ENCODE measurements at regions not wholly inside any gene's neighbourhood (a gene's known extent, or its start where the extent isn't known, plus 50 kb on each side); places are given as distances from the start of the nearest gene placed in this dataset.

DNA sequence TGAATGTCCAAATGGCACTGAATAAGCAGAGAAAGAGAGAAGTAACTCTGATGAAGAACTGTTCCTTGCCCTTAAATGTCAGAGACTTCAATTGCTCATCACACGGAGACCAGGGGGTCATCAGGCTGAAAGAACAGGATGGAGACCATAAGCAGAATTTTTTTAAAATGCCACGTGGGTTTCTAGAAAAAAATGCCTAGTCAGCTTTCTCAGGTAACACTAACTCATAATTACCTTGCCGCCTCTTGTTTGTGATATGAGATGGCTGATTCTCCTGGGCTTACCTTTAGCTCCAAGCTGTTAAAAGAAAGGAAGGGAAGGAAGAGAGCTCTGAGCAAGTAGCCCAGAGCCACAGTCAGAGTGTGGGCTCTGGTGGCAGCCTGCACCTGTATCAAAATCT lies 372.0 kb downstream of the GPAM start:
- Histone ChIP-seq H3K27ac (no peak overlapping the region), H3K4me3 (ENCODE audit: low read depth, low read length) (no peak overlapping the region), H3K36me3 (replicated peaks) (no peaks in the 10 kb centered on the region), H3K27me3 (replicated peaks) (no peaks in the 10 kb centered on the region)
- DNase-seq = no peak
- TF ChIP-seq, protein P1, sequence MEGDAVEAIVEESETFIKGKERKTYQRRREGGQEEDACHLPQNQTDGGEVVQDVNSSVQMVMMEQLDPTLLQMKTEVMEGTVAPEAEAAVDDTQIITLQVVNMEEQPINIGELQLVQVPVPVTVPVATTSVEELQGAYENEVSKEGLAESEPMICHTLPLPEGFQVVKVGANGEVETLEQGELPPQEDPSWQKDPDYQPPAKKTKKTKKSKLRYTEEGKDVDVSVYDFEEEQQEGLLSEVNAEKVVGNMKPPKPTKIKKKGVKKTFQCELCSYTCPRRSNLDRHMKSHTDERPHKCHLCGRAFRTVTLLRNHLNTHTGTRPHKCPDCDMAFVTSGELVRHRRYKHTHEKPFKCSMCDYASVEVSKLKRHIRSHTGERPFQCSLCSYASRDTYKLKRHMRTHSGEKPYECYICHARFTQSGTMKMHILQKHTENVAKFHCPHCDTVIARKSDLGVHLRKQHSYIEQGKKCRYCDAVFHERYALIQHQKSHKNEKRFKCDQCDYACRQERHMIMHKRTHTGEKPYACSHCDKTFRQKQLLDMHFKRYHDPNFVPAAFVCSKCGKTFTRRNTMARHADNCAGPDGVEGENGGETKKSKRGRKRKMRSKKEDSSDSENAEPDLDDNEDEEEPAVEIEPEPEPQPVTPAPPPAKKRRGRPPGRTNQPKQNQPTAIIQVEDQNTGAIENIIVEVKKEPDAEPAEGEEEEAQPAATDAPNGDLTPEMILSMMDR (IDR thresholded peaks at IDR 0.05; ENCODE audit: low read depth, low read length, missing control alignments) = no peak
- in situ Hi-C loops (cut with HindIII; ENCODE audit: low pct_ligation_motif_present, low sequenced_read_pairs) = no loop called here

DNA sequence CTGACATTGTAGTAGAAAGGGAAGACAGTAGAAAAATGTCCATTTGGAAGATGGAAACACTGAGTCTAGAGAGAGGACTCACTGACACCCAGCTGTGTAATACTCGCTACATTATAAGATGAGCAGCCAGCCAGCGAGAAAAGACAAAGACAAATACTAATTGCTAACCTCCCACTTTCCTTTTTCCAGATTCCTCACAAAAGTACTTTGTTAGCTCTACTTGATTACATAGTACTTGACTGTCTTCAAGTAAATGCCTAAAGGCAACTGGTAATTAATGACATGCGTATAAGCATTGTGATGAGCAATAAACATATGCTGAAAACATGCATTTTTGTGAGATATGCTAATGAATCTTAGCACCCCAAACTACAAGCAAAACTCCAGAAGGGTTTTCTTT lies 363.1 kb downstream of the GPAM start:
- Histone ChIP-seq H3K36me3 (replicated peaks) (no peaks in the 10 kb centered on the region), H3K27ac (no peak overlapping the region), H3K4me3 (ENCODE audit: low read depth, low read length) (no peak overlapping the region), H3K27me3 (replicated peaks) (no peaks in the 10 kb centered on the region)
- in situ Hi-C loops (cut with HindIII; ENCODE audit: low pct_ligation_motif_present, low sequenced_read_pairs) = no loop called here
- TF ChIP-seq, protein P1 (IDR thresholded peaks at IDR 0.05; ENCODE audit: low read depth, low read length, missing control alignments) = no peak
- DNase-seq = no peak

DNA sequence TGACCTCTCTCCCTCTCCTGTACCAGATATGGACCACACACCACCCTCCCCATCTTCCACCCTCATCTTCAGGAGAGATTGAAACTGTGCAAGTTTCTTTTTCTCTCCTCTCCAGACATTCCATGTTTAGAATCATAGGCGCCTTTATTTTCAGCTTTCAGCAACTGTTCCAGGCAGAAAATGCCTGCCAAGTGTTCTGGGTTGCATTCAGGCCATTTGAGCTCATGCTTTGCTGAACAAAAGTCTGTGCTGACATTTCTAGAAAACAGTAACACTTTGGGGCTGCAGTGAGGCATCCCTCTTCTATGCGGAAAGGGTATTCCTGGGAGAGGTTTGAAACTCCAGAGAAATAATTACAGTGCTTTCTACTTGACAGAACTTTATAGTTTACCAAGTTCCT lies 361.7 kb downstream of the GPAM start:
- no peaks in the 10 kb centered on the region for H3K27me3 ChIP-seq (replicated peaks)
- H3K36me3 ChIP-seq (replicated peaks) = no peaks in the 10 kb centered on the region
- DNase-seq = no peak
- TF ChIP-seq, protein P1 (IDR thresholded peaks at IDR 0.05; ENCODE audit: low read depth, low read length, missing control alignments) = no peak
- no peak overlapping the region for H3K4me3 ChIP-seq (ENCODE audit: low read depth, low read length)
- no peak overlapping the region for H3K27ac ChIP-seq
- in situ Hi-C loops (cut with HindIII; ENCODE audit: low pct_ligation_motif_present, low sequenced_read_pairs) = no loop called here

DNA sequence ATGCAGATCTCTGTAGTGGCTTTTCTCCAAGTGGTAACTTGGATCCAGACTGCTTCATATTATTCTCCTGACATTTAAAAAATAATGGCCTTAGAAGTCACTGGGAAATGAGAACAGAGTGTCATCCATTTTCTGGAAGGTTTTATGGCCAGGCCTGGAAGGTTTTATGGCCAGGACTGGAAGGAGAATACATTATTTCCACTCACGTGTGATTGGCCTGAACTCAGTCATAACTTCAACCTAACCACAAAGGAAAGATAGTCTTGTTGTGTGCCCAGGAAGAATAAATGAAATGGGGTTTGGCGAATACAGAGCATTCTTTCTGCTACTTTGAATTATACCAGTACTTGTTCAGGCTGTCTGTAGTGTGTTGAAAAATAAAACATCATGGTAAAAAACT lies 360.9 kb downstream of the GPAM start:
- TF ChIP-seq, protein P1 (IDR thresholded peaks at IDR 0.05; ENCODE audit: low read depth, low read length, missing control alignments) = no peak
- Histone ChIP-seq H3K36me3 (replicated peaks) (no peaks in the 10 kb centered on the region), H3K4me3 (ENCODE audit: low read depth, low read length) (no peak overlapping the region), H3K27me3 (replicated peaks) (no peaks in the 10 kb centered on the region), H3K27ac (no peak overlapping the region)
- in situ Hi-C loops (cut with HindIII; ENCODE audit: low pct_ligation_motif_present, low sequenced_read_pairs) = no loop called here
- DNase-seq = no peak

DNA sequence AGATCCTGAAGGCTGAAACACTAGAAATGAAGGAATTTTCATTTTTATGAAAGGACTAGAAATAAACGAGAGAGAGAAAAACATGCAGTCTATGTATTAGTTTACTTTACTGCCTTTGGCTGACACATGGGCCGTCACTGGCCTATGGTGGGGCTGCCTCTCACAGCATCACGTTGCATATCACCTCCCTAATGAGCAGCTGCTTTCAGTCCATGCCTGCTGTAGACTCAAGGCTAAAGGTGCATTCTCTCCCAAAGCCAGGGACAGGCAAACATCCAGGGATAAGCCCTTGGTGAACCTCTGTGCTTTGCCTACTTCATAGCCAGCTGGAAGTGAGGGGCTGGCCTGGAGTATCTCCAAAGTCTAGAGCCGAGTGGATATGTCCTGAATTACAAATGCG lies 359.4 kb downstream of the GPAM start:
- no peak overlapping the region for H3K27ac ChIP-seq
- H3K4me3 ChIP-seq (ENCODE audit: low read depth, low read length) = no peak overlapping the region
- no peak for DNase-seq
- TF ChIP-seq, protein P1 (IDR thresholded peaks at IDR 0.05; ENCODE audit: low read depth, low read length, missing control alignments) = no peak
- in situ Hi-C loops (cut with HindIII; ENCODE audit: low pct_ligation_motif_present, low sequenced_read_pairs) = no loop called here
- no peaks in the 10 kb centered on the region for H3K27me3 ChIP-seq (replicated peaks)
- H3K36me3 ChIP-seq (replicated peaks) = no peaks in the 10 kb centered on the region

DNA sequence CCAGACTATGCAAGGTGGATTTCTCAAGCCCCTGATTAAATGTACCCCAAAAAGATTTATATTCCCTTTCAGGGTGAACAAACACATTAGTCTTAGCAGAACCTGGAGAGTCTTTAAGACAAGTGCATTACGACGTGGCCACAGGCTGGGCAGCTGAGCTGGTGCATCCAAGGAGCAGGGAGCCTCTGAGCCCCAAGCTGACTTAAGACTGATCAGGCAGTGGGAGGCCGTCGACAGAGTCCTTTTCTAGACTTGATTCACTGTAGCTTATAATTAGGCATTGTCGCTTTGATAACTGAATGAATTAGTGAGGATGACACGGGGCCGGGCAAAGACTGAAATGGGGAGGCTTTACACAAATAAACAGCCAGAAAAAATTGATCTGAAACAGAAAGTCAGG lies 353.2 kb downstream of the GPAM start:
- in situ Hi-C loops (cut with HindIII; ENCODE audit: low pct_ligation_motif_present, low sequenced_read_pairs) = no loop called here
- no peaks in the 10 kb centered on the region for H3K27me3 ChIP-seq (replicated peaks)
- TF ChIP-seq, protein P1 (IDR thresholded peaks at IDR 0.05; ENCODE audit: low read depth, low read length, missing control alignments) = no peak
- H3K36me3 ChIP-seq (replicated peaks) = no peaks in the 10 kb centered on the region
- no peak overlapping the region for H3K4me3 ChIP-seq (ENCODE audit: low read depth, low read length)
- no peak for DNase-seq
- H3K27ac ChIP-seq = no peak overlapping the region
